Erythroblast (primary cell): ENCODE measurements at regions not wholly inside any gene's neighbourhood (a gene's known extent, or its start where the extent isn't known, plus 50 kb on each side); places are given as distances from the start of the nearest gene placed in this dataset.

Experiments used
- GATA1 ChIP-seq: IDR thresholded peaks from 2 replicates; pipeline ENCODE4 v1.6.1; 2011; ENCODE audit warnings: low read depth, mild to moderate bottlenecking, control low read depth, low read length, moderate library complexity
- POLR2A ChIP-seq: IDR thresholded peaks from 2 replicates; pipeline ENCODE4 v1.6.1; 2011; ENCODE audit warnings: mild to moderate bottlenecking, low read length

DNA sequence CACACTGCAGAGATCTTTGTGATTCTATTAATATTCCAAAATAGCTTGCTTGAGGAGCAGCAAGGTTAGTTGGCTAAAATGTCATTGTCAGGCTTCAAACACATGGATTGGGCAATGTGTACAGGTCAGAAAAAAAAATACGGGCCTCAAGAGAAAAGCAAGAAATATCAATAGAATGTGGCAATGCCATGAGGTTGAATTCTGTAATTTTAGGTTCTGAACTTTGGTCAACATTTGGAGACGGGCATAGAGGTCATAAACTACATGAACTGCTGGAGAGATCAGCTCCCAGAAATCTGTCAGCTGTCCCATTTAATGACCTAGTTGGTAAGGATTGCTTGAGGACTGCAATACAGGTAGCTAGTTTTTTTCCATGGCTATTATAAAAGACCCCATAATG lies 445.8 kb downstream of the HTR1B start:
- no peak for TF ChIP-seq POLR2A
- TF ChIP-seq GATA1 = no peak
